Brain microvascular endothelial cell (primary cell): ENCODE measurements at regions not wholly inside any gene's neighbourhood (a gene's known extent, or its start where the extent isn't known, plus 50 kb on each side); places are given as distances from the start of the nearest gene placed in this dataset.
"Not testable (repeated sequence)": the region's sequence is repeated elsewhere in the genome, so short reads cannot be mapped to it uniquely, and the experiment has no call there.

Source experiments
- DNase-seq: peaks from one replicate; pipeline ENCODE4 v3.0.0-alpha.2; 2020
- H3K27ac ChIP-seq: fragments of 250-450 bp; sonication (Bioruptor Pico); 2 replicates; pipeline ENCODE4 v1.5.1; 2020; ENCODE audit warnings: mild to moderate bottlenecking, moderate library complexity
- H3K27me3 ChIP-seq: fragments of 250-450 bp; sonication (Bioruptor Pico); replicated peaks from 2 replicates; pipeline ENCODE4 v1.5.1; 2020; ENCODE audit warnings: mild to moderate bottlenecking
- H3K36me3 ChIP-seq: fragments of 250-450 bp; sonication (Bioruptor Pico); replicated peaks from 2 replicates; pipeline ENCODE4 v1.5.1; 2020; ENCODE audit warnings: mild to moderate bottlenecking
- H3K4me3 ChIP-seq: 2 replicates; pipeline ENCODE4 v1.5.1; 2011; ENCODE audit warnings: low read depth, mild to moderate bottlenecking, control low read depth, low read length, moderate library complexity
- in situ Hi-C: cut with HindIII; loops from 2 replicates; pipeline ENCODE4 v1.10.0; 2017; ENCODE audit warnings: low sequenced_read_pairs, low pct_ligation_motif_present
- TF ChIP-seq, protein P1 (sequence below): IDR thresholded peaks from 2 replicates; pipeline ENCODE4 v1.5.1; 2011; ENCODE audit warnings: low read depth, mild to moderate bottlenecking, moderate library complexity, low read length, control low read depth, inconsistent platforms; ENCODE audit errors: missing control alignments

DNA sequence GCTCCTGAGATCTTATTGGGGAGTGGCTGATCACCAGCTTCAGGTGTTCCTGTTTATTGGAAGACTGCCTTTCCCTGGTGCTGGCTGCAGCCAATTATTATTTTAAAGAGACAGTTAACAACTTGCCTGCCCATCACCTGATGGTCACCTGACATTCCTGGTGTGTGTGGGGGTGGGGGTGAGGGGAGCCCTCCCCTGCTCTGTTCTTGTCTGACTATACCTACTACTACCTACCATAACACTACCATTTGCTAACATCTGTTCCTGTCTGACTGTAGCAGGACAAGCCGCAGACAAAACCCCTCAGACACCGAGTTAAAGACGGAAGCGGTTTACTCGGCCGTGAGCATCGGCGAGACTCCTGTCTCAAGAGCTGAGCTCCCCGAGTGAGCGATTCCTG lies 54.9 kb upstream of the NBPF3 start:
- TF ChIP-seq, protein P1, sequence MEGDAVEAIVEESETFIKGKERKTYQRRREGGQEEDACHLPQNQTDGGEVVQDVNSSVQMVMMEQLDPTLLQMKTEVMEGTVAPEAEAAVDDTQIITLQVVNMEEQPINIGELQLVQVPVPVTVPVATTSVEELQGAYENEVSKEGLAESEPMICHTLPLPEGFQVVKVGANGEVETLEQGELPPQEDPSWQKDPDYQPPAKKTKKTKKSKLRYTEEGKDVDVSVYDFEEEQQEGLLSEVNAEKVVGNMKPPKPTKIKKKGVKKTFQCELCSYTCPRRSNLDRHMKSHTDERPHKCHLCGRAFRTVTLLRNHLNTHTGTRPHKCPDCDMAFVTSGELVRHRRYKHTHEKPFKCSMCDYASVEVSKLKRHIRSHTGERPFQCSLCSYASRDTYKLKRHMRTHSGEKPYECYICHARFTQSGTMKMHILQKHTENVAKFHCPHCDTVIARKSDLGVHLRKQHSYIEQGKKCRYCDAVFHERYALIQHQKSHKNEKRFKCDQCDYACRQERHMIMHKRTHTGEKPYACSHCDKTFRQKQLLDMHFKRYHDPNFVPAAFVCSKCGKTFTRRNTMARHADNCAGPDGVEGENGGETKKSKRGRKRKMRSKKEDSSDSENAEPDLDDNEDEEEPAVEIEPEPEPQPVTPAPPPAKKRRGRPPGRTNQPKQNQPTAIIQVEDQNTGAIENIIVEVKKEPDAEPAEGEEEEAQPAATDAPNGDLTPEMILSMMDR = no peak
- Histone ChIP-seq H3K27ac (no peak overlapping the region), H3K4me3 (no peak overlapping the region), H3K27me3 (peaks cover 3% of the 10 kb centered on the region), H3K36me3 (no peaks in the 10 kb centered on the region)
- in situ Hi-C loops = no loop called here
- no peak for DNase-seq

DNA sequence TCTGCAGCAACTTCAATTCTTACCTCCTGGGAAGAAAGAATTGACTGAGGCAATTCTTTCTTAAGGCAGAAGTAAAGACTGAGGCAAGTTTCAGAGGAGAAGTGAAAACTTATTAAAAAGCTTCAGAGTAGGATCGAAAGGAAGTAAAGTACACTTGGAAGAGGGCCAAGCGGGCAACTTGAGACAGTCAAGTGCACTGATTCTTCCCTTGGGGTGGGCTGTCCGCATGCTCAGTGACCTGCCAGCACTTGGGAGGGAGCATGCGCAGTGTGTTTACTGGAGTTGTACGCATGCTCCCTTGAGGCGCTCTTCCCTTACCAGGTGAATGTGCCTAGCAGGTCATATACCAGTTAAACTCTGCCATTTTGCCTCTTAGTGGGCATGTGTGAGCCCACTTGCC lies 55.3 kb upstream of the NBPF3 start:
- in situ Hi-C loops = no loop called here
- DNase-seq = no peak
- H3K27me3 ChIP-seq = peaks cover 3% of the 10 kb centered on the region
- TF ChIP-seq, protein P1 = no peak
- H3K4me3 ChIP-seq = no peak overlapping the region
- no peaks in the 10 kb centered on the region for H3K36me3 ChIP-seq
- H3K27ac ChIP-seq = no peak overlapping the region

DNA sequence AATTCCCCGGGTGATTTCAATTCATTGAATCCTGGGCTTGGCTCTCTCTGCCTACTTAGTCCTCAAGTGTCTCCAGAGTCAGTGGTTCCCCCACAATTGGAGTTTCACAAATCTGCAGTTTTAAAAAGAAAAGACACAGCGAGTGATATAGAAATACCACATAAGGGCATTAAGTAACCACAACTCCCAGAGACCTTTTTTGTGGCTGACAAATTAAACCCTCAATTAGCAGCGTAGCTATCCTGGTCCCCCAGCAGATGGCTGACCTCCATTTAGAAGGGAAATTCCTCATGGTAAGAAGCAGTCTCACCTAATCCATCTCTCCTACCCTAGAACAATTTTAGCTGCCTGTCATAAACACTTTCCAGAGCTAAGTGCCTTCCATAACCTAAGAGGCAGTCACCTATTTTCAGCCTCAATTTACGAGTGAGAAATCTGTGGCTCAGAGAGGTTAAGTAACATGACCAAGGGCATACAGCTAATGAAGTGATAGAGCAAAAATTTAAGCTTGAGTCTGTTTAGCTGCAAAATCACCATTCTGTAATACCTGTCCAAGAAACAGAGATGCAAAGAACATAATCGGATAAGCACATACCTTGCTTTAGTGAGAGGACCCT lies 56.0 kb upstream of the NBPF3 start:
- no peaks in the 10 kb centered on the region for H3K36me3 ChIP-seq
- no peak for DNase-seq
- in situ Hi-C loops = no loop called here
- H3K27ac ChIP-seq = no peak overlapping the region
- H3K27me3 ChIP-seq = peaks cover 3% of the 10 kb centered on the region
- TF ChIP-seq, protein P1 = peak; percentile 10
- H3K4me3 ChIP-seq = no peak overlapping the region

DNA sequence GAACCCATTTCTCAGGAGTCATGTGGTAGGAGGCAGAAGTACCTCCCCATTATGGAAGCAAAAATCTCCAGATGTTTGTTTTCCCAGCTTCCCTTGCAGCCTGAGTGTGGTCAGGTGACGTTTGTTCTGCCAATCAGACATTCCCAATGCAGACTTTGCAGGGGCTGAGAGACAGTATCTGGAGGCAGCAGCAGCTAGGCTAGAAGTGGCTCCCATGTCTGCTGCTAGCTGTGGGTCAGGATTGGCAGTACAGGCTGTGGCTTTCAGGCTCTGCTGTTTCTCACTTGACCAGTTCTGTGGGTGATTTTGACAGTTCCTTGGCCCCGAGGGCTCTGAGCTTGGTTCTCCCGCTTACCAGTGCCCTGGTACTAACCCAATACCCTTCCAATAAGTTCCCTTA lies 58.6 kb upstream of the NBPF3 start:
- no peak for DNase-seq
- Histone ChIP-seq H3K36me3 (no peaks in the 10 kb centered on the region), H3K4me3 (no peak overlapping the region), H3K27me3 (peaks cover 3% of the 10 kb centered on the region), H3K27ac (no peak overlapping the region)
- in situ Hi-C loops = no loop called here
- TF ChIP-seq, protein P1 = no peak

DNA sequence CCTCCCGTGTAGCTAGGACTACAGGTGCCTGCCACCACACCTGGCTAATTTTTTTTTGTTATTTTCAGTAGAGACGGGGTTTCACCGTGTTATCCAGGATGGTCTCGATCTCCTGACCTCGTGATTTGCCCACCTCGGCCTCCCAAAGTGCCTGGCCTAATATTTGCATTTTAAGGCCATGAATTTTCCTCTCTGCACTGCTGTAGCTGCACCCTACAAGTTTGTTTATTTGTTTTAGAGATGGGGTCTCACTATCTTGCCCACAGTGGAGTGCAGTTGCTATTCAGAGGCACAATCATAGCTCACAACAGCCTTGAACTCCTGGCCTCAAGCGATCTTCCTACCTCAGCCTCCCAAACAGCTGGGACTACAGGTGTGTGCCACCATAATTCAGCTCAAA lies 59.8 kb upstream of the NBPF3 start:
- H3K27ac ChIP-seq, H3K4me3 ChIP-seq, in situ Hi-C loops, H3K36me3 ChIP-seq, H3K27me3 ChIP-seq, DNase-seq: not testable (repeated sequence)

DNA sequence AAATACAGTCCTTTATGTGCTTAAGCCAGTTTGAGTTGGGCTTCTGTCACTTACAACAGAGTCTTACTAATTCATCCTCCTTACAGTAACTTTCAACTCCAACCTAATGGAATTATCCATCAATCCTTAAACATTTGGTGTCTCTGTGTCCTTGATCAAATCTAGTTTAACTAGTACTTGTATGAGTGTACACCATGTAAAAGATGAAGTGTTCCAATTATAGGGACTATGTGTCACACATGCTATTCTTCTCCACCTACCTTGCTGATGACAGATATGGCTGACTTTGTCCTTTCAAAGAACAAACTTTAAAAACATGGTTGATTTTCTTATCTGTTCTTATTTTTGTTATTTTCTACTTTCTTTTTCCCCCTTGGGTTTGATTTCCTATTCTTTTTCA lies 60.4 kb upstream of the NBPF3 start:
- Histone ChIP-seq H3K27me3 (peaks cover 3% of the 10 kb centered on the region), H3K36me3 (no peaks in the 10 kb centered on the region), H3K27ac (no peak overlapping the region), H3K4me3 (no peak overlapping the region)
- in situ Hi-C loops = no loop called here
- no peak for DNase-seq
- TF ChIP-seq, protein P1 = no peak
